Kidney epithelial cell (primary cell): ENCODE measurements at regions not wholly inside any gene's neighbourhood (a gene's known extent, or its start where the extent isn't known, plus 50 kb on each side); places are given as distances from the start of the nearest gene placed in this dataset.

ENCODE experiments used
- DNase-seq: peaks from one replicate; pipeline ENCODE4 v3.0.0-alpha.2; 2010; ENCODE audit warnings: low read depth
- H3K27me3 ChIP-seq: 2 replicates; pipeline ENCODE4 v1.6.0; 2011; ENCODE audit warnings: low read length; ENCODE audit not compliant: control insufficient read depth, insufficient read depth
- H3K36me3 ChIP-seq: 2 replicates; pipeline ENCODE4 v1.5.1; 2011; ENCODE audit warnings: low read length; ENCODE audit not compliant: control insufficient read depth, insufficient read depth
- H3K4me3 ChIP-seq: 2 replicates; pipeline ENCODE4 v1.5.1; 2011; ENCODE audit warnings: low read depth, mild to moderate bottlenecking, control low read depth, low read length
- TF ChIP-seq, protein P1 (sequence below): IDR thresholded peaks from 2 replicates; pipeline ENCODE4 v1.5.1; 2011; ENCODE audit warnings: mild to moderate bottlenecking, moderate library complexity, low read length, control low read depth, inconsistent platforms; ENCODE audit not compliant: insufficient read depth, poor library complexity, severe bottlenecking

- DNase-seq, result no peak
- Histone ChIP-seq H3K36me3 (no peaks in the 10 kb centered on the region), H3K27me3 (no peaks in the 10 kb centered on the region), H3K4me3 (no peak overlapping the region)
- TF ChIP-seq, protein P1, sequence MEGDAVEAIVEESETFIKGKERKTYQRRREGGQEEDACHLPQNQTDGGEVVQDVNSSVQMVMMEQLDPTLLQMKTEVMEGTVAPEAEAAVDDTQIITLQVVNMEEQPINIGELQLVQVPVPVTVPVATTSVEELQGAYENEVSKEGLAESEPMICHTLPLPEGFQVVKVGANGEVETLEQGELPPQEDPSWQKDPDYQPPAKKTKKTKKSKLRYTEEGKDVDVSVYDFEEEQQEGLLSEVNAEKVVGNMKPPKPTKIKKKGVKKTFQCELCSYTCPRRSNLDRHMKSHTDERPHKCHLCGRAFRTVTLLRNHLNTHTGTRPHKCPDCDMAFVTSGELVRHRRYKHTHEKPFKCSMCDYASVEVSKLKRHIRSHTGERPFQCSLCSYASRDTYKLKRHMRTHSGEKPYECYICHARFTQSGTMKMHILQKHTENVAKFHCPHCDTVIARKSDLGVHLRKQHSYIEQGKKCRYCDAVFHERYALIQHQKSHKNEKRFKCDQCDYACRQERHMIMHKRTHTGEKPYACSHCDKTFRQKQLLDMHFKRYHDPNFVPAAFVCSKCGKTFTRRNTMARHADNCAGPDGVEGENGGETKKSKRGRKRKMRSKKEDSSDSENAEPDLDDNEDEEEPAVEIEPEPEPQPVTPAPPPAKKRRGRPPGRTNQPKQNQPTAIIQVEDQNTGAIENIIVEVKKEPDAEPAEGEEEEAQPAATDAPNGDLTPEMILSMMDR, result no peak
Measured at GRCh38 chr4:64617800-64618199, 208.6 kb upstream of the TECRL start.

GRCh38 chr4:64614276-64614675 is 205.0 kb upstream of the TECRL start:
- H3K36me3 ChIP-seq, result no peaks in the 10 kb centered on the region
- no peak overlapping the region for H3K4me3 ChIP-seq
- TF ChIP-seq, protein P1, result no peak
- H3K27me3 ChIP-seq, result no peaks in the 10 kb centered on the region
- DNase-seq, result no peak

DNA sequence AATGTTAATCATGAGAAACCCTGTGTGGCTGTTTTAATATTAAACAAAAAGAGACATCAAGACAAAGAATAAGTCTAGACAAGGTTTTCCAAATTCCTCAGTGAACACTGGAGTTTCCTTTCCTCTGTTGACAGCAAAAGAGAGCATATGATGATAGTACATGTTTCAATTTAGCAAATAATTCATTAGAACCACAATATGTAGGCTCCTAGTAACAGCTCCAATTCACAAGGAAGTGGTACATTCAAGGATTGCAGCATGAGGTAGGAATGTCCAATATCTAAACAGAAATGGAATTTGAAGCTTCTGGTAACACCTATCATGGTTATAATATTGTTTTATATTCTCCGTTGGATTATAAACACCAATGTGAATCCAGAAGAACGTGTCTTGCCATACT is 203.8 kb upstream of the TECRL start:
- no peak overlapping the region for H3K4me3 ChIP-seq
- no peaks in the 10 kb centered on the region for H3K27me3 ChIP-seq
- TF ChIP-seq, protein P1, result no peak
- no peak for DNase-seq
- H3K36me3 ChIP-seq, result no peaks in the 10 kb centered on the region

- H3K27me3 ChIP-seq, result no peaks in the 10 kb centered on the region
- H3K36me3 ChIP-seq, result no peaks in the 10 kb centered on the region
- TF ChIP-seq, protein P1, result no peak
- H3K4me3 ChIP-seq, result no peak overlapping the region
- DNase-seq, result no peak
Measured at GRCh38 chr4:64598066-64598465, 188.8 kb upstream of the TECRL start.

DNA sequence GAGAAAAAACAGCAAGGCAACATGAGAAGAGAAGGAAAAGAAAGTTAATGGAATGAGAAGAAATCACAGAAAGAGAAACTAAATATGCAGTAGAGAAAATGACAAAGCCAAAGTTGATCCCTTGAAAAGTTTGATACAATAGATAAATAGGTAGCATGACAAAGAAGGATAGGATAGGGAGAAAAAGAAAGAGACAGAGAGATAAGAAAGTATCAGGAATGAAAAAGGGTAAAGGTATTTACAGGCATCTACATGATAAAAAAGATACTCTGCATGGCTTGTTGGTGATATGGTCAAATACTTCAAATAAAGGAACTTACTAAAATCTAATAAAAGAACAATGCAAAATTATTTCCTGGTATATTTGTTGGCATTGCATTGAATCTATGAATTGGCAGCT is 185.5 kb upstream of the TECRL start:
- H3K4me3 ChIP-seq, result no peak overlapping the region
- no peaks in the 10 kb centered on the region for H3K27me3 ChIP-seq
- DNase-seq, result no peak
- H3K36me3 ChIP-seq, result no peaks in the 10 kb centered on the region
- TF ChIP-seq, protein P1, result no peak

DNA sequence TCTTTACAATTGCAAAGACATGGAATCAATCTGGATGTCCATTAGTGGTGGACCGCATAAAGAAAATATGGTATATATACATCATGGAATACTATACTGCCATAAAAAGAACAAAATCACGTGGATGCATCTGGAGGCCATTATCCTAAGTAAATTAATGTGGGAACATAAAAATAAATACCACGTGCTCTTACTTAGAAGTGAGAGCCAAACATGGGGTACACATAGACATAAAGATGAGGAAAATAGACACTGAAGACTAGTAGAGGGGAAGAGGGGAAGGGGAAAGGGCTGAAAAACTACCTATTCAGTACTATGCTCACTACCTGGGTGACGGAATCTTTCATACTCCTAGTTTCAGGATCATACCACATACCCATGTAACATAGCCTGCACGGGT is 179.3 kb upstream of the TECRL start:
- no peaks in the 10 kb centered on the region for H3K27me3 ChIP-seq
- TF ChIP-seq, protein P1, result no peak
- H3K36me3 ChIP-seq, result no peaks in the 10 kb centered on the region
- H3K4me3 ChIP-seq, result no peak overlapping the region
- DNase-seq, result no peak
